ENCODE measurements at regions not wholly inside any gene's neighbourhood (a gene's known extent, or its start where the extent isn't known, plus 50 kb on each side); places are given as distances from the start of the nearest gene placed in this dataset.

GRCh38 chr14:25394791-25395391 lies 344.9 kb upstream of the STXBP6 start:
- no peaks in the 10 kb centered on the region for H3K4me1 ChIP-seq
- TF ChIP-seq CTCF (IDR thresholded peaks at IDR 0.05) = no peak
- no peak overlapping the region for H3K4me3 ChIP-seq
- intact Hi-C loops (cut with DNase I) = no loop called here
- DNase-seq (no peak), ATAC-seq (no peak)
- no peaks in the 10 kb centered on the region for H3K27me3 ChIP-seq (ENCODE audit: insufficient read depth in 3 of 3, low read length in 2 of 3)
- H3K27ac ChIP-seq = no peak overlapping the region
- WGBS, 3 donors = 60 to 68% (median 62%) methylated on average over 3 of the region's 3 CpGs
- H3K36me3 ChIP-seq (ENCODE audit: insufficient read depth in 1 of 2, low read depth in 1 of 2) = no peaks in the 10 kb centered on the region
- no peaks in the 10 kb centered on the region for H3K9me3 ChIP-seq

- no peaks in the 10 kb centered on the region for H3K36me3 ChIP-seq (ENCODE audit: insufficient read depth in 1 of 2, low read depth in 1 of 2)
- H3K4me1 ChIP-seq = no peaks in the 10 kb centered on the region
- ATAC-seq = no peak
- TF ChIP-seq CTCF (IDR thresholded peaks at IDR 0.05) = no peak
- intact Hi-C loops (cut with DNase I) = no loop called here
- H3K9me3 ChIP-seq = no peaks in the 10 kb centered on the region
- H3K27me3 ChIP-seq (ENCODE audit: insufficient read depth in 3 of 3, low read length in 2 of 3) = no peaks in the 10 kb centered on the region
- H3K4me3 ChIP-seq = no peak overlapping the region
- no peak for DNase-seq
- no peak overlapping the region for H3K27ac ChIP-seq
Measured at GRCh38 chr14:25394356-25394755, 344.4 kb upstream of the STXBP6 start.

- intact Hi-C loops (cut with DNase I) = no loop called here
- TF ChIP-seq CTCF (IDR thresholded peaks at IDR 0.05) = no peak
- H3K27me3 ChIP-seq (ENCODE audit: insufficient read depth in 3 of 3, low read length in 2 of 3) = no peaks in the 10 kb centered on the region
- no peak overlapping the region for H3K4me3 ChIP-seq
- H3K4me1 ChIP-seq = no peaks in the 10 kb centered on the region
- H3K36me3 ChIP-seq (ENCODE audit: insufficient read depth in 1 of 2, low read depth in 1 of 2) = no peaks in the 10 kb centered on the region
- WGBS, 3 donors = 67 to 75% (median 68%) methylated on average over 2 of the region's 2 CpGs
- DNase-seq (no peak), ATAC-seq (no peak)
- no peak overlapping the region for H3K27ac ChIP-seq
- no peaks in the 10 kb centered on the region for H3K9me3 ChIP-seq
Measured at GRCh38 chr14:25389948-25390347, 340.0 kb upstream of the STXBP6 start.

- ATAC-seq = no peak
- intact Hi-C loops (cut with DNase I) = no loop called here
Measured at GRCh38 chr14:25381498-25381897, 331.6 kb upstream of the STXBP6 start.

More at GRCh38 chr14:25381498-25381897, 331.6 kb upstream of the STXBP6 start:
- WGBS, 3 donors = 36 to 40% (median 38%) methylated on average over 3 of the region's 3 CpGs
- no peak for TF ChIP-seq CTCF (IDR thresholded peaks at IDR 0.05)
- Histone ChIP-seq H3K36me3 (ENCODE audit: insufficient read depth in 1 of 2, low read depth in 1 of 2) (no peaks in the 10 kb centered on the region), H3K9me3 (no peaks in the 10 kb centered on the region), H3K4me3 (no peak overlapping the region), H3K4me1 (no peaks in the 10 kb centered on the region), H3K27ac (no peak overlapping the region), H3K27me3 (ENCODE audit: insufficient read depth in 3 of 3, low read length in 2 of 3) (no peaks in the 10 kb centered on the region)
- no peak for DNase-seq
